HG02642 (cell line): ENCODE measurements at regions not wholly inside any gene's neighbourhood (a gene's known extent, or its start where the extent isn't known, plus 50 kb on each side); places are given as distances from the start of the nearest gene placed in this dataset.
"Not testable (repeated sequence)": the region's sequence is repeated elsewhere in the genome, so short reads cannot be mapped to it uniquely, and the experiment has no call there.

ENCODE experiments used
- ATAC-seq: cut with Tn5 transposase; IDR thresholded peaks from one replicate; pipeline ENCODE4 v1.9.1; 2021; ENCODE audit warnings: mild to moderate bottlenecking; ENCODE audit not compliant: unreplicated experiment, poor library complexity

DNA sequence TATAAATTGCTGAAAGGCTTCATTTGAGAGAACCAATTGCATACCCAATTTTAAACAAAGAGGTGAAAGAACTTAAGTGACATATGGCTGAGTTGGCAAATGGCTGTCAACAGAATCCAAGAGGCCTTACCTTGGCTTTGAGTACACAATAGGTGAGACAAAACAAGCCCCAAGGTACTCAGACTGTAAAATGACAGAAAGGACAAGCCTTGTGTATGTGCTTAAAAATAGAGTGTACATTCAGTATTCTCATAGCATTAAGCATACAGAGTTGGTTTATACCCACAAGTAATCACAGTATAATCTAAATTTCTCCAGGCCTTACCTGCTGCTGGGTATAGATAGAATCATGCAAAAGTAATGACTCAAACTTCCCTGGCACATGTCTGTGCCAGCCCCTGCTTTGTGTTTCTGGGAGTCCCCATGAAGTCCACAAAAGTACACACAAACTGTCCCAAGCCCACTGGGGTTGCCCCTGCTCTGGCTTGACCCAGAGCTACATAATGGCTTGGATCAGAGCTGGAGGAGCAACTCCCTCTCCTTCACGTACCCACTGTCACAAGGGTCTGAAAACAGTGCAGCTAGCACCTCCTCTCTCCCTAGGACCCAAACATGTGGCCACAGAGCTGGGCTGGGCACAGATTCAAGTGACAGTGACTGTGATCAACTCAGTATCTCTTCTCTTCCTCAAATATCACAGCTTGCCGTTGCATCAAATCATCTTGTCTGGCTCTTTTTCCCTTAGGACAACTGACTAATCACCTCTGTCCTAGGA, 250.8 kb downstream of the ENC1 start:
- no peak for ATAC-seq

DNA sequence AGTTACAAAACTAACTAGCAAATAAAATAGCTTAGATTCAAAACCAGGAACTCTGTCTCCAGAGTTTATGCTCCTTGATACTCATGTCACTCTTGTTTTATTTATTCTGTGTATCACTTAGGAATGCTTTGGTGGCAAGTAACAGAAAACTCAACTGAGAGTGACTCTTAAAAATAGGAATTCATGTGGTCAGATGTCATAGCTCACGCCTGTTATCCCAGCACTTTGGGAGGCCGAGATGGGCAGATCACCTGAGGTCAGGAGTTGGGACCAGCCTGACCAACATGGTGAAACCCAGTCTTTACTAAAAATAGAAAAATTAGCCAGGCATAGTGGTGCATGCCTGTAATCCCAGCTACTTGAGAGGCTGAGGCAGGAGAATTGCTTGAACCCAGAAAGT, 252.1 kb downstream of the ENC1 start:
- not testable (repeated sequence) for ATAC-seq

DNA sequence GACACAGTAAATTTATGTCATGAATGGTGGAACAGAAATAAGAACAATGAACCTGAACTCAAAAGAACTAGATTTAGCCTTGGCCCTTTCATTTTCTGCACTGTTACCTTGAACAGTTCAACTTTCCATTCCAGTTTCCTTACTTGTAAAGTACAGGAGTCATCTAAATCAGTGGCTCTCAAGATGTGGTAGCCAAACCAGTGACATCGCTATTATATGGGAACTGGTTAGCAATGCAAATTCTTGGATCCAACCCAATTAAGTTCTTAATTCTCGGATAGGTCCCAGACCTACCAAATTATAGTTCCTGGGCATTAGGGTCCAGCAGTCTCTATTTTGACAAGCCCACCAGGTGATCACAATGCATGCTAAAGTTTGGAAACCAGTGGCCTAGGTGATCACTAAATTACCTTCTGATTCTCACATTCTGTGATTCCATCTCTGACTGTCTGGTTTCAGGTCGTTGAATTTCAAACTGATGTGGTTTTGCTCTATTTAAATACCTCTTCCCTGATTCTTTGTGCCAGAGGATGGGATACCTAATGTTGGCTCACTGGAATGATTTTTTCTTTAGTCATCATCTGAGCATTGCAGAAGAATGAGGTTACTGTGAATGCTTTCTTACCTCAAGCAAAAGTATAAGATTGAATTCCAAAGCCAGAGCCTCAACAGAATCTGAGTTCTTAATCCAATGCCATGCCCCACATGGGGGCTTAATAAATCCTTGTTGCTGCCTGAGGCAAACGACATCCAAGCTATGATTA, 253.8 kb downstream of the ENC1 start:
- ATAC-seq = no peak

DNA sequence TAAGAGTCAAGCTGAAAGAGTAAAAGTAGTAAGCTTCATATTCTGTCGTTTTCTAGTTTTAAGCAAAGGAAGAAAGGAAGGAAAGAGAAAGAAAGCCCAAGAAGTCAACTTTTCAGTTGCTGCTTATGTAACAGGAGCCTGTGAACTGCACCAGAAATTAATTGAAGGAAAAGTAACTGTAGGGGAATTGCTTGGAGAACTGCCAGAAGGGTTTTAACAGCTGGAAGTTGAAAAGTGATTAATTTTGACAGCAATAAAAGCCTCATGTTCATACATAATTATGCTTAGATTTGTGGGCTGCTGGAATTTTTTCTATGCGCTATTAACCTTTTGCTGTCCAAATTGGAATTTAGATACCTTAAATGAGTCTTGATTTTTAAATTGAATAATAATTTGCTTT, 255.7 kb downstream of the ENC1 start:
- no peak for ATAC-seq

DNA sequence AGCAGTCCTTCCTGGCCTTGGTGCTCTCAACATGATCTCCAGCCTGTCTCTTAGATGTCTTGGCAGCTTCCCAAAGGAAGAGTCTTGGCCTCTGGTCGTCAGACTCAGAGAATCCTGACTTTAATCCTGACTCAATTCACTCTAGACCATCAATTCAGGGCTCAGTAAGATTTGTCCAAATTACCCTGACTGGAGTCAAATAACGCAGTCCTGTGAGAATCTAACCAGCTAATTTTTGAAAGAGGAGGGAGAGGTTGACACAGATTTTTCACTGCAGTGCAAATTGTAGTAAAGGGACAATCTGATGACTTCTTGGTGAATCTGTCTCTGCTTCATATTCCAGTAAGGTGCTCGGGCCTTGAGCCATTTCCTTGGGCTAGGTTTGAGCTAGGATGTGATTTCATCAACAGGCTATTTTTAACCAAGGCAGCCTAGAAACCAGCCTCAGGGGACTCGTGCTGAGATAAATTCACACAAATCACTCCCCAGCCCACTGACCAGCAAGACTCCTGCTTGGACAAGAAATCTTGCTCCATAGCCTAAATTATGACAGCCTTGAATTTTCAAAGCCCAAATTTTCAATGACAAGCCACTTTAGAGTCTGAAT, 257.4 kb downstream of the ENC1 start:
- no peak for ATAC-seq

DNA sequence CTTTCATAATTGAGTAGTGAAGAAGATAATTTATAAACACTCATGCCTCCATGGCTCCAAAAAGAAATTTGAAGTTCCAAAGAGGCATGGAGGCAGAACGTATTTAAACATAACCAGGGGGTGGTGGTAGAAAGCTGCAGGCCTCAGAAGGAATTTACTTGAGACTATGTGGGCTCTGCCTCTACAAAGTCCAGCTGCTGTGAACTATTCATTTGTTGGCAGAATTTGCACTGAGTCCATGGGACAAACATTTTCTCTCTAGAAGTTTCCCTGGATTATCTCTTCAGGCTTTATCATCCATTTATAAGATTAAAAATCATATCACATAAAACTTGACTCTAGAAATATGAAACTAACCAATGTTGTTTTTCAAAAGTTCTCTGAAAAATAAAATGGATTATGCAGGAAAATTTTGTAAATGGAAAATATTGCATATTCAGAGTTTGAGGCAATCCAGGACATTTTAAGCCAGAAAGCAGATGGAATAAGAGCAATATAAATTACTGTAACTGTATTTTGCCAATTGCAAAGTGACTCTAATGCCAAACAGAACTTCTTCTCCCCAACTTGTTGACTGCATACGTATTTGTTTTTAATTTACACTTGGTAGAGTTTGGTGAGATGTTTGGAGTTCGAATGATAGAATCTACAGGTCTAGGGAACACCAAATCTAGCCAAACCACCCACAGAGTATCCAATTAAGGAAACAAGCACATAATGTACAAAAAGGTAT, 258.2 kb downstream of the ENC1 start:
- ATAC-seq = no peak

DNA sequence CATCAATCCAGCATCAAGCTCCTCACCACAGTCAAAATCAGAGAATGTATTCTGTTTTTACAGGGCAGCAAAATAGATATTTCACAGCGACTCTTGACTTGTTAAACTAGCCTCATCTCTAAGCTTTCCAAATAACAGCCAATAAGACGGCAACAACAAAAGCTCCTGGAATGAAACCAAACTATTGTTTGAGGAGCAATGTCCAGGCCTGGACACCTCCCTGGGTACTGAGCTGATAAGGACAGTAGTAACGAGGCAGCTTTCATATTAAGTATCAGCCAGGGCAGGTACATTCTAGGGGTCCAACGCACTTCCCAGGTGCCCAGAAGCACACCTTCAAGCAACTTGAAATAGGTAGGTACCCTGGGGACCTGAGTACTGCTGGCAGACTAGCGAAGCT, 260.3 kb downstream of the ENC1 start:
- ATAC-seq = no peak

DNA sequence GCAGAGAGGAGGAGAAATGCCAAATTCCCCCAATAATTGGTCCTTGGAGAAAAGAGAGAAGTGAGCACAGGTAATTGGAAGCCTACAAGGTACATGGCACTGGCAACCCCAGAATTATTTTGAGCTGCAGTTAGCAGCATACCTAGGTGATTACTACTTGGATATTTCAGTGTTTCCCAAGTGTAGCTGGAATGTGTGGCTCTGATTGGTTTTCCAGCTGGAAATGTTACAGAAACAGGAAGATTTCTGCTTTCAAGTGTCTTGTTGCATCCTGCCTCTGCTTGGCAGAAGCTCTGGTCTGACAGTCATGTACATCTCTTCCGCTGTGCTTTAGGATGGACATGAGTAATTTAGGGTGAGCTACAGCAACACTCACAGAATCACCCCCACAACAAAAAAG, 262.1 kb downstream of the ENC1 start:
- no peak for ATAC-seq

DNA sequence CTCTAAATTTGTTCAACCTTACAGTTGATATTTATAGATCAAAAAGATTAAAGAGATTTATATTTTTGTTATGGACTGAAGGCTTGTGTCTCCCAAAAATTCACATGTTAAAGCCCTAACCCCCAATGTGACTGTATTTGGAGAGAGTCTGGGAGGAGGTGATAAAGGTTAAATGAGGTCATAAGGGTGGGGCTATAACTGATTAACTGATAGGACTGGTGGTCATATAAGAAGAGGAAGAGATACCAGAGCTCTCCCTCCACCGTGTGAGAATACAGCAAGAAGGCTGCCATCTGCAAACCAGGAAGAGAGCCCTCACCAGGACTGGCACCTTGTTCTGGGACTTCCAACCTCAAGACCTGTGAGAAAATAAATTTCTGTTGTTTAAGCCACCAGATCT, 264.3 kb downstream of the ENC1 start:
- ATAC-seq = no peak

DNA sequence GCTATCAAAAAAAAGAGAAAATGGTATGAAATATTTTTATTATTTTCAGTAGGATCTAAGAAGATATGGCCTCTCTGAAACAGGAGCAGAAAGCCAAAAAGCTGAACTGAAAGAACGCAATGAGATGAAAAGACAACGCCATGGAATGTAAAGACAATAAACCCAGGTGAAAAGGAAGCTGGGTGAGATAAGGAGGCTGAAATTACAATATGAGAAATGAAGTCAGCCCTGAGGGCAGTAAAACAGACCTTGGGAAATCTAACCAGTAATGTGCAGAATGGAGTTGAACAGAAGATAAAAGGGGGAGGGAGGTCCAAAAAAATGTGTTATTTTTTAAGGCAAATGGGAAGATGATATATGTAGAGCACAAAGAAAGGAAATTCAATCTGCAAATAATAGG, 265.3 kb downstream of the ENC1 start:
- no peak for ATAC-seq

DNA sequence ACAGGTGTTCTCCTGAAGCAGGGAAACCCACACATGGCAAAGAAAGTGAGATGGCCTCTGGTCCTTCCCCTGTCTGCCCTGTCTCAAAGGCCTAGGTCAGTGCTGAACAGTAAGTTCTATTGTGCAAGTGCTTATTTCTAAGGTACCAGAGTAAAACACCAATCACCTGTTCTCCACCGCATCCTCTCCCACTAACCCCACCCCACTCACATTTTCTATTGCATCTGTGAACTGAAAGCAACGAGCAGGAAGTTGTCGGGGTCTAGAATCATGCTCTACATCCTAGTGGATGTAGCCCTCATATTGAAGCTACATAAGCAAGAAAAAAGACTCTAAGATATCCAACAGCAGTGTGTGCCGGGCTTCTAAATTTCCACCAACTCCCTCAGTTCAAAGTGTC, 265.9 kb downstream of the ENC1 start:
- ATAC-seq = no peak

DNA sequence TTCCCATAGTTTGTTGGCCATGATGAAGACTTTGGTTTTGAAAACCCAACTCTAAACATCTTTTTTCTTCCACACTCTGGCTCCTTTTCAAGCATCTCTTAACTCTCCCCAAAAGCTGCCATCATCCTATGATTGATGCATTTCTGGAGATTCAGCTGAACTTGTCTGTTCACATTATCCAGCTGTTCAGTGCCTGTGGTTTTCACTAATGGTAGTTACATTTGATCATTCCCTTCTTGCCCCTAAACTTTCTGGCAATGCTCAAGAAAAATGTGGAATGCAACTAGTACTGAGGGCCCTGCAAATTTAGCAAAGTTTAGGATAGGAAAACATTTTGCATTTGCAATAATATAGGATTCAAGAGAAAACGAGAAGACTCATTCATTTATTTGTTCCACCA, 267.5 kb downstream of the ENC1 start:
- ATAC-seq = no peak

DNA sequence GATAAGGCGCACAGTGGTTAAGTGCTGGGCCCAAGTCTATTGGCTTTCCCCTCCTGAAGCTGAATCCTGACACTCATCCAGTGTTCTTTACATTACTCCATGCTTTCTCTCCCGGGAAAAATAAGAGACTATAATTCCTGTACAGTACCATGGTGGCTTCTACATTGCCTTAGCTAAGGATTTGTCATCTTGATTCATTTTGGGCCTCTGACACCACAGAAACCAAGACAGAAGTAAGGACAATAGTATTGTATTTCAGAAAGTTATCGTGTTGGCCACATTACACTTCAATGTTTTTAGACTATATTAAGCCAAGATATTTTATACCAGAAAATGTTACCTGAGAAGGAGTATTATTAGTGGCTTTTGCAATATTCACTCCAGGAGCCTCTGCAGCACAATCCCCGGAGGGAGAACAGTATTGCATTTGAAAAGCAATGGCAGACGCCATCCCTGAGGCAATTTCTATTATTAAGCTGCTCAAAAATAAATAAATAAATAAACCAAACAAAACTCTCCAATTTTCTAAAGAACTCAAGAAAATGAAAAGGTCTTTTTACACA, 267.9 kb downstream of the ENC1 start:
- ATAC-seq = no peak

DNA sequence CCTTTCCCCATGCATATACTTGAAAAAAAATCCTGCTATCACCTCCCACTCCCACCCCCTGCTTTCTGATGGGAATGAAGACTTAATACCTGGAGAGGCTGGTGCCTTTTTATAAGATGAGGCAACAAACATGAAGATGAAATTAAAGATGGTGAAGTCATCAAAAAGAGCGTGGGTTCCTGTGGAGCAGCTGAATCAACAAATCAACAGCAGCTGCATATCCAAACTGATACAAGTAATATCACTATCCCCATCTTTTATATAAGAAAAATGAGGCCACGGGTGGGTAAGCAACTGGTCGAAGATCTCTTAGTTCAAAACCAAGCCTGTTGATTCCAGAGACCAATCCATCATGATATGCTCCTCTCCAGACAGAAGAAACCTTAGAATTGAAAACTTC, 268.5 kb downstream of the ENC1 start:
- ATAC-seq = no peak

DNA sequence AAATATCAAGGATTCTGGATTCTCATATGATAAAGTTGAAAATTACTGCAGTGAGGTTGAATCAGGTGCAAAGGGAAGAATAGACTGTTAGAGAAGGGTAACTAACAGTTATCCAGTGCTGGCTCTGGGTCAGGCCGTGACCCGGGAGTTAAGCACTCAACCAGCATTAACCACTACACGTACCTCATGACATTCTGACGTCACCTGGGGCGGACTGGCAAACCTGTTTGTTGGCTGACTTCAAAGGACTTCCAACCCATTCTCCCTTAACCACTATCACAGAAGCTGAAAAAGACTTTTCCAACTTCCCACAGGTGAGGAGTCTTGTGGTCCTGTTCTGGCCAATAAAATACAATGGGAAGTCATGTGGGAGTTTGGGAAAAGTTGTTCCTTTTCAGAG, 268.9 kb downstream of the ENC1 start:
- no peak for ATAC-seq

DNA sequence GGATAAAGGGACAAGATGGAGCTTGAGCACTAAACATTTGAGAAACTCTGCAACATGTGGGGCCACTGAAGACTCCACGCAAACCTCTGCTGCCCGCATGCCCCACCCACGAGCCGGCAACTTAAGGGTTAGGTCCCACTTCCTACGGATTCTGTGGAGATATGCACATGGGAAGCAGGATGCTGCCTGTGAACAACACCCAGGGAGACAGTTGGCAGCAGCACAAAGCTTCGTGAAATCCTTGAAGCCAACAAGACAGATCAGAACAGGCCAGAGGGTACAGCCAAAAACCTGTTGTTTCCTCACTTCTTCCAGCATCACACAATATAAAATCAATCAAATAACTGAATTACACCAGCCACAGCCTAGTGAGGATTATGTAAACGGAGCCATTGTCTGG, 270.4 kb downstream of the ENC1 start:
- ATAC-seq = no peak

DNA sequence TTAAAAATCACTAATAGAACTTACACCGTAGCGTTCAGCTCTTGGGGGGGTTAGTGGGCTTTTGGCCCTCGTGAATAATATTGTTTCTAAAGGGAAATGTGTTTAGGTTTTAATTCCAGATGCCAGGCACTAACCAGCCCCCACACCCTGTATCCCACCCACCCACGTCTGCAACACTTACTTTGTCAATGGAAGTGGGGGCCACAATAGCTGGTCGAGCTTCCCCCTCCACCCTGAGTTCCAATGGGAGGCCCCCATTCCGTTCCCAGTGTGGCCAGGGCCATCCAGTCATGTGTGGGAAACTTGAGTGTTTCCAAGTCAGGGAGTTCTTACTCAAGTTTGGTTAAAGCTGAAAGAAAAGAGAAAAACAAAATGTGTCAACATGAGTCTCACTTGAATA, 271.4 kb downstream of the ENC1 start:
- ATAC-seq = no peak

DNA sequence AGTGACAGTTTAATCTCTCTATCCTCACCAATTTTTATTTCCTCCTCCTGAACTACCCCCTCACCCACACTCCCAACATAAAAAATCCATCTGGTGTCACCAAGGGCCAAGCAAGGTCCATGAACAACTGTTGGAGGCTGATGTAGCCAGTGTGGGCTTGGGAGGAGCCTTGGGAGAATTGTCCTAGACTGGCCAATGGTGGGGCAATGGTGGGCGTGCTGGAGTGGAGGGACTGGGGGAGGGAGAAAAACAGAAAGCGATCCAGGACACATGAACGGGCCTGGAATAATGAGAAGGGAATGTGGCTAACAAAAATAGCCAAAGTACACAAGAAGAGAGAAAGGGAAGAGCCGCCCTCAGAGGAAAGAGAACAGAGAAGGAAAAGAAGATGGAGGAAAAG, 272.6 kb downstream of the ENC1 start:
- ATAC-seq = no peak

DNA sequence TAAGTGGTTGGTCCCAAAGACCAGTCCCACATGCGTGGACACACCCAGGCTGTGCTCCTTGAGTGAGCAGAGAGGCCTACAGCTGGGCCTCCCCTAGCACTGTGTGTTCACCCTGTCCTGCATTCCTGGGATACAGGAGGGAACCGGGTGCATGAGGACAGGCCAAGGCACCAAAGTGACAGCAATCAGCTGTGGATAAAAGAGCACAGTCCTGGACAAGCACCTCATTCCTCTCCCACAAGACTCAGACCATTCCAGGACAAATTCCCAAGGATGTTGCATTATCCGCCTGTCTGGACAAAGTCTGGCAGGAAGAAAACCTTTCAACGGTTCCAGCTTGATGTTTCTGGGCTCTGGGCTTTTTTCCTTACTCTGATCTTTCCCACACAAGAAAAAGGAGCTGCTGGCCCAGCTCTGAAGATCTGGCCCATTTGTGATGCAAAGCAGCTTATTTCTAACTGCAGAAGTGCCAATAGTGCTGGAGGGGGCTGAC, 273.2 kb downstream of the ENC1 start:
- ATAC-seq = no peak

DNA sequence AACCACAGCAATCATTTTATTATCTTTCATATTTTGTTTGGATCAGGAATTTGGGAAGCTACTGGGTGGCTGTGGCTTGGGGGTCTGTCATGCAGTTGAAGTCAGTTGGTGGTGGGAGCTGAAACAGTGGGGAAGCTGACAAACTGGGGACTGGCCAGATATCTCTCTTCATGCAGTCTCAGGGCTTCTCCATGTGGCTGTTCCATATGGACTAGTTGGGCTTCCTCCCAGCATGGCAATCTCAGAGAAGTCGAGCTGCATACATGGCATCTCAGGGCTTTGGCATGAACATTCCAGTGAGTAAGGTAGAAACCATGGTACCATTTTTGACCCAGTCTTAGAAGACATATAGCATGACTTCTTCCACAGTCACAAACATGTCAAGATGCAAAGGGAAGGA, 274.8 kb downstream of the ENC1 start:
- no peak for ATAC-seq
